SJCRH30 (cell line): ENCODE measurements at regions not wholly inside any gene's neighbourhood (a gene's known extent, or its start where the extent isn't known, plus 50 kb on each side); places are given as distances from the start of the nearest gene placed in this dataset.

Source experiments
- DNase-seq, 2 experiments: peaks; one replicate each; pipeline ENCODE4 v3.0.0-alpha.2; 2015 to 2020
- H3K27ac ChIP-seq: fragments of 250-450 bp; sonication (Bioruptor Pico); 2 replicates; pipeline ENCODE4 v1.5.1; 2020; ENCODE audit warnings: mild to moderate bottlenecking, moderate library complexity
- H3K27me3 ChIP-seq: fragments of 250-450 bp; sonication (Bioruptor Pico); 2 replicates; pipeline ENCODE4 v1.5.1; 2020; ENCODE audit warnings: mild to moderate bottlenecking, moderate library complexity
- H3K36me3 ChIP-seq: fragments of 250-450 bp; sonication (Bioruptor Pico); 2 replicates; pipeline ENCODE4 v1.5.1; 2020; ENCODE audit warnings: mild to moderate bottlenecking, moderate library complexity
- H3K4me1 ChIP-seq: fragments of 250-450 bp; sonication (Bioruptor Pico); 2 replicates; pipeline ENCODE4 v1.5.1; 2020; ENCODE audit warnings: mild to moderate bottlenecking, moderate library complexity
- H3K4me3 ChIP-seq: fragments of 250-450 bp; sonication (Bioruptor Pico); 2 replicates; pipeline ENCODE4 v1.5.1; 2020; ENCODE audit warnings: mild to moderate bottlenecking, moderate library complexity
- H3K9me3 ChIP-seq: fragments of 250-450 bp; sonication (Bioruptor Pico); replicated peaks from 2 replicates; pipeline ENCODE4 v1.5.1; 2020; ENCODE audit warnings: mild to moderate bottlenecking, moderate library complexity

- H3K27me3 ChIP-seq = no peaks in the 10 kb centered on the region
- no peak for DNase-seq
- H3K27ac ChIP-seq = no peak overlapping the region
- no peaks in the 10 kb centered on the region for H3K4me1 ChIP-seq
- no peaks in the 10 kb centered on the region for H3K9me3 ChIP-seq
- no peak overlapping the region for H3K4me3 ChIP-seq
- no peaks in the 10 kb centered on the region for H3K36me3 ChIP-seq
These were observed 1033.2 kb upstream of the FAM98A start for GRCh38 chr2:34632327-34632726.

GRCh38 chr2:34627003-34627402, 1027.9 kb upstream of the FAM98A start:
- H3K27me3 ChIP-seq = no peaks in the 10 kb centered on the region
- no peak overlapping the region for H3K27ac ChIP-seq
- H3K4me3 ChIP-seq = no peak overlapping the region
- H3K36me3 ChIP-seq = no peaks in the 10 kb centered on the region
- peak in 1 of 2 experiments; percentile 2 for DNase-seq
- no peaks in the 10 kb centered on the region; the same call in 1 of the 2 replicates for H3K4me1 ChIP-seq
- no peaks in the 10 kb centered on the region for H3K9me3 ChIP-seq

- Histone ChIP-seq H3K27me3 (no peaks in the 10 kb centered on the region), H3K27ac (no peak overlapping the region), H3K36me3 (no peaks in the 10 kb centered on the region), H3K4me3 (no peak overlapping the region), H3K4me1 (no peaks in the 10 kb centered on the region), H3K9me3 (0 out of 2 replicates have a peak, but pooled peaks cover 4% of the 10 kb centered on the region)
- DNase-seq = no peak
These were observed 1005.1 kb upstream of the FAM98A start for GRCh38 chr2:34604164-34604563.

- no peaks in the 10 kb centered on the region for H3K4me1 ChIP-seq
- H3K27ac ChIP-seq = no peak overlapping the region
- H3K4me3 ChIP-seq = no peak overlapping the region
- H3K27me3 ChIP-seq = no peaks in the 10 kb centered on the region
- H3K9me3 ChIP-seq = 0 out of 2 replicates have a peak, but pooled peaks cover 4% of the 10 kb centered on the region
- DNase-seq = peak in 1 of 2 experiments; percentile 11
- no peaks in the 10 kb centered on the region for H3K36me3 ChIP-seq
These were observed 1003.2 kb upstream of the FAM98A start for GRCh38 chr2:34602262-34602661.

- no peak overlapping the region for H3K27ac ChIP-seq
- H3K4me3 ChIP-seq = no peak overlapping the region
- no peaks in the 10 kb centered on the region for H3K27me3 ChIP-seq
- H3K4me1 ChIP-seq = no peaks in the 10 kb centered on the region
- H3K36me3 ChIP-seq = no peaks in the 10 kb centered on the region
- 0 out of 2 replicates have a peak, but pooled peaks cover 4% of the 10 kb centered on the region for H3K9me3 ChIP-seq
- no peak for DNase-seq
These were observed 1002.5 kb upstream of the FAM98A start for GRCh38 chr2:34601561-34601960.

DNA sequence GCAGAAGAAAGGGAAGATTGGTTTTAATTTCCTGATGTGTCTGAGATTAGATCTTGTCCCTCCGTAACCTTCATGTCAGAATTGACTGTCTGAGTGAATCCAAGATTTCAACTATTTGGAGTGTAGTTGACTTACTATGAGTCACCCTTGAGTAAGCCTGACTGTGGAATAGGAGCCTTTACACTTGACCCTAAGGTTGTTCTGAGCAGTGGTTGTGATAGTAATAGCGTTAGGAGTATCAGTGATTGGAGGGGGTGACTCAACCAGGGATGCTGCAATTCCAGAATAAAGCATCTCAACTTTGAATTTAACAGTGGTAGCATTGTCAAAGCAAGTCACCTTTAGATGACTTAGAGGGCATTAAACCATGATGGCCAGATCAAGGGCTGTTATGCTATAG, 979.5 kb upstream of the FAM98A start:
- Histone ChIP-seq H3K9me3 (no peaks in the 10 kb centered on the region), H3K4me1 (no peaks in the 10 kb centered on the region), H3K36me3 (no peaks in the 10 kb centered on the region), H3K4me3 (no peak overlapping the region), H3K27ac (no peak overlapping the region), H3K27me3 (no peaks in the 10 kb centered on the region; the same call in 1 of the 2 replicates)
- no peak for DNase-seq

GRCh38 chr2:34570266-34570872, 971.3 kb upstream of the FAM98A start:
- Histone ChIP-seq H3K36me3 (no peaks in the 10 kb centered on the region), H3K9me3 (no peaks in the 10 kb centered on the region; the same call in 1 of the 2 replicates), H3K4me3 (no peak overlapping the region), H3K27me3 (no peaks in the 10 kb centered on the region), H3K27ac (no peak overlapping the region), H3K4me1 (no peaks in the 10 kb centered on the region)
- peak; percentile 35 to 60 for DNase-seq

GRCh38 chr2:34567128-34567527, 968.0 kb upstream of the FAM98A start:
- no peak for DNase-seq
- no peaks in the 10 kb centered on the region for H3K27me3 ChIP-seq
- H3K4me3 ChIP-seq = no peak overlapping the region
- H3K27ac ChIP-seq = no peak overlapping the region
- H3K4me1 ChIP-seq = no peaks in the 10 kb centered on the region
- no peaks in the 10 kb centered on the region for H3K36me3 ChIP-seq
- no peaks in the 10 kb centered on the region; the same call in 1 of the 2 replicates for H3K9me3 ChIP-seq

DNA sequence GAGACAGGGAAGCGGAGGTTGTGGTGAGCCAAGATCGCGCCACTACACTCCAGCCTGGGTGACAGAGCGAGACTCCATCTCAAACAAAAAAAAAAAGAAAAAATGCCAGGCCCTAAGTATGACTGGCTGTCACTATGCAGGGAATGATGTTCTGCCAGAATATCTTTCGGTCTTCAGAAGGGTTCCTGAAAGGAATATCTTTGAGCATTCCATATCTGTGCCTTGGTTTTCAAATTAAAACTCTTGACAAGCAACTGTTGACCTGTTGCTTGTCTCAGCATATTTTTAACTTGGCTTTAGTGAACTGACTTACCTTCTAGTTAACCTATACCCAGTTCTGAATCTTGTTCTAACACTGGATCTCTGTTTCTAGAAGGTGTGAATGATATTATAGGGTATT, 953.2 kb upstream of the FAM98A start:
- no peak overlapping the region for H3K4me3 ChIP-seq
- H3K4me1 ChIP-seq = no peaks in the 10 kb centered on the region
- H3K27ac ChIP-seq = no peak overlapping the region
- H3K9me3 ChIP-seq = 0 out of 2 replicates have a peak, but pooled peaks cover 4% of the 10 kb centered on the region
- no peaks in the 10 kb centered on the region for H3K27me3 ChIP-seq
- no peak for DNase-seq
- no peaks in the 10 kb centered on the region; the same call in 1 of the 2 replicates for H3K36me3 ChIP-seq

- Histone ChIP-seq H3K27me3 (no peaks in the 10 kb centered on the region), H3K36me3 (no peaks in the 10 kb centered on the region; the same call in 1 of the 2 replicates), H3K9me3 (no peaks in the 10 kb centered on the region), H3K4me1 (peaks cover 4% of the 10 kb centered on the region; the same call in 1 of the 2 replicates), H3K4me3 (no peak overlapping the region), H3K27ac (no peak overlapping the region)
- DNase-seq = no peak
These were observed 950.7 kb upstream of the FAM98A start for GRCh38 chr2:34549710-34550345.

DNA sequence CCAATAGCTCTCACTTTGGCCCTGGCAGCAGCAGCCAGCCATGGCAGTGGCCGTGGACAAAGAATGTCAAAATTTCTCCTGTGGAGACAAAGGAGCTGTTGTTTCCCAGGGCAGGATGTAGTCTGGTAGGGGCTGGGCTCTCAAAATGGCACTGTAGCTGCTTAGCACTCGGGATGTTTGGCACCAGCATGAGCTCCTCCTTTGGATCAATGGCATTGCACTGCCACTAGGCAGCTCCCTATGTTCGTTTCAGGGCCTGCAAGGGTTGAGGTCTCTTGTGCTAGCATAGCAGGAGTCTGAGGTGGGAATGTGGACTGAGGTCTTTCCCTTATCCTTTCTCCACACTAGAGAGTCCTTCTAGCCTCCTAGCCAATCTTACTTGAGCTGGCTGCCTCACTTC, 948.8 kb upstream of the FAM98A start:
- H3K27ac ChIP-seq = no peak overlapping the region
- no peaks in the 10 kb centered on the region for H3K27me3 ChIP-seq
- DNase-seq = peak in 1 of 2 experiments; percentile 8
- no peaks in the 10 kb centered on the region for H3K9me3 ChIP-seq
- no peaks in the 10 kb centered on the region; the same call in 1 of the 2 replicates for H3K36me3 ChIP-seq
- peaks cover 4% of the 10 kb centered on the region; the same call in 1 of the 2 replicates for H3K4me1 ChIP-seq
- no peak overlapping the region for H3K4me3 ChIP-seq

GRCh38 chr2:34547340-34547739, 948.2 kb upstream of the FAM98A start:
- Histone ChIP-seq H3K4me1 (peaks cover 4% of the 10 kb centered on the region; the same call in 1 of the 2 replicates), H3K4me3 (no peak overlapping the region), H3K9me3 (no peaks in the 10 kb centered on the region), H3K27me3 (no peaks in the 10 kb centered on the region), H3K36me3 (no peaks in the 10 kb centered on the region; the same call in 1 of the 2 replicates), H3K27ac (no peak overlapping the region)
- no peak for DNase-seq

DNA sequence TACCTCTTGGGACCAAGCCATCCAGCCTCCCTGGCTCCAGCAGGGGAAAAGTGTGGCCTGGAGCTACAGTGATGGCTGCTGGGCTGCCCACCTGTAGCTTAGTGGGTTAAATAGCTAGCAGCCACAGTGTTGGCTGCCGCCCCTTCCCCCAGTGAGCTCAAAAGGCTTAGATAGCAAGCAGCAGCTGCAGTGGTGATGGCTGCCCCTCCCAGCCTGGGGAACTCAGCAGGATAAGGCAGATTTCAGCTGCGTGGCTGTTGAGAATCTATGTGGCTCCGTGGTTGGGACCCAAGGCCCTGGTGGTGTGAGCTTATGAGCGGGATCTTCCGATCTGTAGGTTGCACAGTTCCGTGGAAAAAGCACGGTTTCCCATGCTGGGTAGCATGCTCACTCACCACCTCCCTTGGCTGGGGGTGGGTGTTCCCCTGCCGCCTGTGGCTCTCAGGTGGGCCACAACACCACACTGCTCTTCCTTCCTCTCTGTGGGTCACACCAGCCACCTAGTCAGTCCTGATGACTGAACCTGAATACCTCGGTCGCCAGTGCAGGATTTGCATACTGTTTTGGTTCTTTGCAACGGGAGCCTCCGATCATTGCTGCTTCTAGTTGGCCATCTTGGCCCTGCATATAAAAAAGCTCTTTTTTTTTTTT, 946.5 kb upstream of the FAM98A start:
- H3K27me3 ChIP-seq = no peaks in the 10 kb centered on the region
- H3K4me3 ChIP-seq = no peak overlapping the region
- H3K4me1 ChIP-seq = peaks cover 4% of the 10 kb centered on the region; the same call in 1 of the 2 replicates
- no peaks in the 10 kb centered on the region for H3K9me3 ChIP-seq
- no peak overlapping the region for H3K27ac ChIP-seq
- peak; percentile 70 to 78 for DNase-seq
- no peaks in the 10 kb centered on the region for H3K36me3 ChIP-seq

DNA sequence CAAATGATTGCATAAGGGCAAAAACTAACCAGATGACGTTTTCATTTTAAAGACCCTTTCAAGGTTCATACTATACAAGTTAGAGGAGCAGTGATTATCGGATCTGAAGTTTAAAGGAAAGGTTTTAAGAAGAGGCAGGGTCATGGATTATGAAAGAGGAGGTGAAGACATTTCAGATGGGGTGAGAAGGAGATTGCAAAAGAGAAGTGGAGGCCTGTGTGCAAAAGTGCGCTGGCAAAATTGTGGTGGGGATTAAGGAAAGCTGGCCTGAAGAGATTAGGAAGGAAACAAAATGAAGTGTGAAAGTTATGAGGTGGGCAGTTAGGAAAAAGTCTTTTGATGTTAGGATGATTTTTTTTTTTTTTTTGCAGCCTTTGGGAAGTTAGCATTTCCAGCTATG, 935.7 kb upstream of the FAM98A start:
- Histone ChIP-seq H3K4me1 (no peaks in the 10 kb centered on the region), H3K36me3 (no peaks in the 10 kb centered on the region), H3K9me3 (no peaks in the 10 kb centered on the region), H3K27ac (no peak overlapping the region), H3K4me3 (no peak overlapping the region), H3K27me3 (peaks cover 3% of the 10 kb centered on the region)
- DNase-seq = no peak

DNA sequence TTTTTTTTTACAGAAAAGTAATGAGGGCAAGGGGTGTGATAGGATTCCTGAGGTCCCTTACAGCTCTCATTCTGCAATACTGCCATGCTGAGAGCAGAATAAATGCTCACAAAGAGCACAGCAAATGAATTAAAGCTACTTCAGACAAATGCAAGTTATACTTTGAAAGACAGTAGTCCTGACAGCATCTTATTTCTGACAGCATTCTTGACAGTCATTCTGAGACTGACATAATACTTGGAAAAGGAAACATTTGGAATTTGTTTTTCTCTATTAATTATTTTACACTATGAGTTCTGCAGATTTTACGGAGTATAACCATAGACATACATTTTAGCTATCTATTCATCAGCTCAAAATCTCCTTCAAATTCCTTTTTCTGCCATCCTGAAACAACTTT, 935.2 kb upstream of the FAM98A start:
- Histone ChIP-seq H3K4me1 (no peaks in the 10 kb centered on the region), H3K4me3 (no peak overlapping the region), H3K27me3 (peaks cover 7% of the 10 kb centered on the region), H3K9me3 (no peaks in the 10 kb centered on the region), H3K27ac (no peak overlapping the region), H3K36me3 (no peaks in the 10 kb centered on the region)
- DNase-seq = no peak
